OCI-LY1 (cell line): ENCODE measurements at regions not wholly inside any gene's neighbourhood (a gene's known extent, or its start where the extent isn't known, plus 50 kb on each side); places are given as distances from the start of the nearest gene placed in this dataset.

Source experiments
- H2AFZ ChIP-seq: fragments of 200-600 bp; sonication (generic), shearing (Covaris generic); 2 replicates; pipeline ENCODE4 v1.6.0; 2014; ENCODE audit warnings: antibody characterized with exemption, mild to moderate bottlenecking, low read length
- H3F3A ChIP-seq: fragments of 200-600 bp; sonication (generic), shearing (Covaris generic); 2 replicates; pipeline ENCODE4 v1.6.0; 2014; ENCODE audit warnings: mild to moderate bottlenecking, antibody characterized with exemption, low read length, moderate library complexity; ENCODE audit not compliant: insufficient read depth
- H3K27ac ChIP-seq: fragments of 200-600 bp; sonication (generic); 2 replicates; pipeline ENCODE4 v1.5.1; 2014; ENCODE audit warnings: low read length, mixed run types, mild to moderate bottlenecking, low read depth; ENCODE audit not compliant: poor library complexity, severe bottlenecking
- H3K27me3 ChIP-seq: fragments of 200-600 bp; sonication (generic); 2 replicates; pipeline ENCODE4 v1.6.0; 2014; ENCODE audit warnings: antibody characterized with exemption, mild to moderate bottlenecking, low read length, moderate library complexity; ENCODE audit not compliant: insufficient read depth
- H3K36me3 ChIP-seq: fragments of 200-600 bp; sonication (generic); 2 replicates; pipeline ENCODE4 v1.6.1; 2014; ENCODE audit warnings: mild to moderate bottlenecking, antibody characterized with exemption, low read length, moderate library complexity, mixed read lengths; ENCODE audit not compliant: insufficient read depth
- H3K4me1 ChIP-seq: fragments of 200-600 bp; sonication (generic); 2 replicates; pipeline ENCODE4 v1.5.1; 2014; ENCODE audit warnings: mild to moderate bottlenecking, low read length, moderate library complexity; ENCODE audit not compliant: insufficient read depth, severe bottlenecking
- H3K4me2 ChIP-seq: fragments of 200-600 bp; sonication (generic), shearing (Covaris generic); 2 replicates; pipeline ENCODE4 v1.6.1; 2014; ENCODE audit warnings: low read length
- H3K4me3 ChIP-seq: fragments of 200-600 bp; sonication (generic); 2 replicates; pipeline ENCODE4 v1.5.1; 2014; ENCODE audit warnings: low read length, low read depth, mild to moderate bottlenecking, mixed read lengths; ENCODE audit not compliant: poor library complexity, severe bottlenecking
- H3K79me2 ChIP-seq: fragments of 200-600 bp; shearing (Covaris generic); 2 replicates; pipeline ENCODE4 v1.6.1; 2016; ENCODE audit warnings: mixed run types, low read length, mixed read lengths; ENCODE audit not compliant: insufficient read depth
- H3K9ac ChIP-seq: fragments of 200-600 bp; sonication (generic), shearing (Covaris generic); 2 replicates; pipeline ENCODE4 v1.6.1; 2014; ENCODE audit warnings: mild to moderate bottlenecking, low read length, mixed read lengths
- H3K9me2 ChIP-seq: fragments of 200-600 bp; sonication (generic), shearing (Covaris generic); 2 replicates; pipeline ENCODE4 v1.6.1; 2014; ENCODE audit warnings: low read depth, mild to moderate bottlenecking, low read length, mixed read lengths
- H3K9me3 ChIP-seq: fragments of 200-600 bp; shearing (Covaris generic); 2 replicates; pipeline ENCODE4 v1.6.1; 2014; ENCODE audit warnings: low read length, mixed read lengths
- H4K20me1 ChIP-seq: fragments of 200-600 bp; sonication (generic), shearing (Covaris generic); 2 replicates; pipeline ENCODE4 v1.6.0; 2016; ENCODE audit warnings: mild to moderate bottlenecking, low read length; ENCODE audit not compliant: insufficient read depth
- EZH2 ChIP-seq: fragments of 200-600 bp; sonication (generic), shearing (Covaris generic); IDR thresholded peaks from 2 replicates; pipeline ENCODE4 v1.8.0; 2017; ENCODE audit warnings: borderline replicate concordance, mixed run types, mild to moderate bottlenecking, antibody characterized with exemption, low read length, moderate library complexity, mixed read lengths
- TF ChIP-seq, protein P1 (sequence below): fragments of 200-600 bp; sonication (generic), shearing (Covaris generic); IDR thresholded peaks from 2 replicates; pipeline ENCODE4 v1.5.1; 2017; ENCODE audit warnings: mild to moderate bottlenecking, antibody characterized with exemption, low read length, moderate library complexity, mixed read lengths

DNA sequence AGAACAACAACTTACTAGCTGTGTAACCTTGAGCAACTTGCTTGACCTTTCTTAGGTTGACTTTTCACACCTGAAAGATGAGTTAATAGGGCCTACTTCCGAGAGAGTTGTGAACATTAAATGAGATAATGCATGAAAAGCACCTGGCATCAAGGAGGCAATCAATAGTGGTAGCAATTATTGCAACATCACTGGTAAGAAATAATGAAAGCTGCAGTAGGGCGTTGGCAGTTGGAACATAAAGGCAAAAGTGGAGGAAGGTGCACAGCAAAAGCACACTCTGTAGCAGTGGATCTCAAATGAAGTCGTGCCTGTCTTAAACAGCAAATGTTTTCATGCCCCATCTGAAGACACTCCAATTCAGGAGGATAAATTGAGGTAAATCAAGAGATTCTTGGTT, 178.9 kb upstream of the VRK2 start:
- H3K27me3 ChIP-seq: no peaks in the 10 kb centered on the region
- no peak overlapping the region for H3K9ac ChIP-seq
- H3K4me1 ChIP-seq: no peaks in the 10 kb centered on the region
- no peaks in the 10 kb centered on the region for H3K9me2 ChIP-seq
- no peaks in the 10 kb centered on the region for H3F3A ChIP-seq
- no peaks in the 10 kb centered on the region for H3K9me3 ChIP-seq
- H3K27ac ChIP-seq: no peak overlapping the region
- TF ChIP-seq, protein P1, sequence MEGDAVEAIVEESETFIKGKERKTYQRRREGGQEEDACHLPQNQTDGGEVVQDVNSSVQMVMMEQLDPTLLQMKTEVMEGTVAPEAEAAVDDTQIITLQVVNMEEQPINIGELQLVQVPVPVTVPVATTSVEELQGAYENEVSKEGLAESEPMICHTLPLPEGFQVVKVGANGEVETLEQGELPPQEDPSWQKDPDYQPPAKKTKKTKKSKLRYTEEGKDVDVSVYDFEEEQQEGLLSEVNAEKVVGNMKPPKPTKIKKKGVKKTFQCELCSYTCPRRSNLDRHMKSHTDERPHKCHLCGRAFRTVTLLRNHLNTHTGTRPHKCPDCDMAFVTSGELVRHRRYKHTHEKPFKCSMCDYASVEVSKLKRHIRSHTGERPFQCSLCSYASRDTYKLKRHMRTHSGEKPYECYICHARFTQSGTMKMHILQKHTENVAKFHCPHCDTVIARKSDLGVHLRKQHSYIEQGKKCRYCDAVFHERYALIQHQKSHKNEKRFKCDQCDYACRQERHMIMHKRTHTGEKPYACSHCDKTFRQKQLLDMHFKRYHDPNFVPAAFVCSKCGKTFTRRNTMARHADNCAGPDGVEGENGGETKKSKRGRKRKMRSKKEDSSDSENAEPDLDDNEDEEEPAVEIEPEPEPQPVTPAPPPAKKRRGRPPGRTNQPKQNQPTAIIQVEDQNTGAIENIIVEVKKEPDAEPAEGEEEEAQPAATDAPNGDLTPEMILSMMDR: no peak
- TF ChIP-seq EZH2: no peak
- H3K79me2 ChIP-seq: no peaks in the 10 kb centered on the region
- no peak overlapping the region for H3K4me3 ChIP-seq
- H4K20me1 ChIP-seq: no peaks in the 10 kb centered on the region
- no peak overlapping the region for H3K4me2 ChIP-seq
- H3K36me3 ChIP-seq: no peaks in the 10 kb centered on the region
- no peak overlapping the region for H2AFZ ChIP-seq

DNA sequence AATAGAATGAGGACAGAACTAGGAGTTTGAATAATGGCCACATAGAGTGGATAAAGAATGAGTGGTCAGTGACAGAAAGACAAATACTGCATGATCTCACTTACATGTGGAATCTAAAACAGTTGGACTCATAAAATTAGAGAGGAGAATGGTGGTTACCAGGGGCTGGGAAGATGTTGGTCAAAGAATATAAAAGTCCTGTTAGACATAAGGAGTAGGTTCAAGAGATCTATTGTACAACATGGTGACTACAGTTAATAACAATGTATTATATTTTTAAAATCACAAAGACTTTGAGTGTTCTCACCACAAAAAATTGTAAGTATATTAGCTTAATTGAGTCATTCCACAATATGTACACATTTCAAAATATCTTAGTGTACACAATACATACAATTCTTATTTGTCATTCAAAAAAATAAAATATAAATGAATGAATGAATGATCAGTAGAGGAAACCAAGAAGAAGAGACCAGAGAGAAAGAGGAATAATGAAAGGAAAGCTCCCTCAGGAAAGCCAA, 177.9 kb upstream of the VRK2 start:
- Histone ChIP-seq H3K27me3 (no peaks in the 10 kb centered on the region), H2AFZ (no peak overlapping the region), H3K4me1 (no peaks in the 10 kb centered on the region), H3K79me2 (no peaks in the 10 kb centered on the region), H3F3A (no peaks in the 10 kb centered on the region), H3K9me2 (no peaks in the 10 kb centered on the region), H3K27ac (no peak overlapping the region), H3K9me3 (no peaks in the 10 kb centered on the region), H4K20me1 (no peaks in the 10 kb centered on the region), H3K36me3 (no peaks in the 10 kb centered on the region), H3K9ac (no peak overlapping the region), H3K4me3 (no peak overlapping the region), H3K4me2 (no peak overlapping the region)
- TF ChIP-seq, protein P1: no peak
- no peak for TF ChIP-seq EZH2

DNA sequence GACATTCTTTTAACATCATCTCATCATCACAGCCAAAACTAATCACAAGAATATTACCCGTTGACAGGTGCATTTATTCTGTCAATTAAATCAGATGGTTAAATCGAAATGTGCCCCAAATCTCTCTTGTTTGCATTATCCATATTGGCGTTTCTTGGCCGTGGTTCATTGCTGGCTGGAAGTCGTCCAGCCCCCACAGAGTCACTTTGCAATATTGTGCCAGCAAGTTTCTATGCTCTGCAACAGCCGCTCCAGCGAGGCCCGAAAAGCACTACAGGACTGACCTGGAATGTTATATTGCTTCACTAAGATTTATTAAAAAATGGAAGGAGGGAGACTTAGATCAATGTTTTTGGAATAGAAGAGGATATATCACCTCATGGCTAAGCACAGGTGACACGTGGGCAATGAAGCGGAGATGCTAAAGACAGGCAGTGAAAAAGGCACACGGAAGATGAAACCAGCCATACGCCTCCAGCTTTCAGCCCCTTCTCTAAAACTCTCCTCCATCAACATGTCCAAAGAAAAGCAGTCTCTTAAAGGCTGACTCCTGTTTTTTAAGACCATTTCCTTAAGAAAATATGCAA, 176.8 kb upstream of the VRK2 start:
- TF ChIP-seq, protein P1: no peak
- TF ChIP-seq EZH2: no peak
- Histone ChIP-seq H4K20me1 (no peaks in the 10 kb centered on the region), H3F3A (no peaks in the 10 kb centered on the region), H3K4me1 (no peaks in the 10 kb centered on the region), H3K9ac (no peak overlapping the region), H3K4me3 (no peak overlapping the region), H3K4me2 (no peak overlapping the region), H3K79me2 (no peaks in the 10 kb centered on the region), H3K27me3 (no peaks in the 10 kb centered on the region), H3K36me3 (no peaks in the 10 kb centered on the region), H3K27ac (no peak overlapping the region), H3K9me3 (no peaks in the 10 kb centered on the region), H3K9me2 (no peaks in the 10 kb centered on the region), H2AFZ (no peak overlapping the region)
